Hepatocyte (in vitro differentiated cells): ENCODE measurements at regions not wholly inside any gene's neighbourhood (a gene's known extent, or its start where the extent isn't known, plus 50 kb on each side); places are given as distances from the start of the nearest gene placed in this dataset.
"Not testable (repeated sequence)": the region's sequence is repeated elsewhere in the genome, so short reads cannot be mapped to it uniquely, and the experiment has no call there.

ENCODE experiments used
- CTCF ChIP-seq: fragments of 200-600 bp; sonication (generic); IDR thresholded peaks from 2 replicates; pipeline ENCODE4 v1.5.1; 2016; ENCODE audit warnings: antibody characterized with exemption, mild to moderate bottlenecking; ENCODE audit not compliant: poor library complexity
- EZH2phosphoT487 ChIP-seq: fragments of 200-600 bp; sonication (generic); IDR thresholded peaks from one replicate; pipeline ENCODE4 v1.6.1; 2018; ENCODE audit warnings: antibody characterized with exemption, mild to moderate bottlenecking, low read depth, moderate library complexity; ENCODE audit not compliant: unreplicated experiment, severe bottlenecking

GRCh38 chr9:97232060-97233008 lies 75.1 kb upstream of the CCDC180 start:
- not testable (repeated sequence) for TF ChIP-seq CTCF, EZH2phosphoT487
